ENCODE measurements at regions not wholly inside any gene's neighbourhood (a gene's known extent, or its start where the extent isn't known, plus 50 kb on each side); places are given as distances from the start of the nearest gene placed in this dataset.

DNA sequence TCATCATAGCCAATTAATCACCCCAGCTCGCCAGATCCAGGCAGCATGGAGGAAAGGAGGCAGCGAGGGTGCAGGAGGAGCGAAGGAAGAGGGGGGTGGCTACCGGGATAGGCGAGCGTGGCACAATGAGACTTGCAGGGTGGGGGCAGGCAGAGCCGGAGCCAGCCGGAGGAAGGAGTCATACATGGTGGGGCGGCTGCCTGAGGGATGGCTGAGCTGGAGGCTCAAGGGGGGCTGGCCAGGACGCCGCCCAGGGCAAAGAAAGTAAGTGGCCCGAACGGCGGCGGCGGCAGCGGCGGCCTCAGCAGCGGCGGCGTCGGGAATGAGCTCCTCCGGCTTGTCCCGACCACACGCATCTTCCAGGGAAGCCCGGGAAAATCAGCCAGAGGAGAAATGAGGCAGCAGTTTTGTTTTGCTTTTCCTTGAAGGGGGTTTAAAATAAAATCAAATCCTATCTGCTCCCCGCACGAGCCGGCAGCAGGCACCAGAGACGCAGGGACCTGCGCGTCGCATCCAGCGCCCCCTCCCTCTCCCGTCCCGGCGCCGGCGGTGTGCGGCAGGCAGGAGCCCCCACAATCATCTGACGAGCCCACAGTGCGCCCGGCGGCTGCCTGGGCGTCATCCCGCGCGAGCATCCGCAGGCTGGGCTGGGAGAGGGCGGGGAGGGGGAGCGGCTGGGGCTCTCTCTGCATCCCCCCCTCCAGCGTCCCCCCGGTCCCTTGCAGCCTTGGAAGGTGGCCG is 263.6 kb downstream of the CTTN start:
- H3K27me3 Mint-ChIP-seq, result peaks cover 19% of the 10 kb centered on the region
- no peak overlapping the region for H3K27ac Mint-ChIP-seq
- H3K9me3 Mint-ChIP-seq, result no peaks in the 10 kb centered on the region
- no peaks in the 10 kb centered on the region for H3K4me1 Mint-ChIP-seq
- H3K36me3 Mint-ChIP-seq, result no peaks in the 10 kb centered on the region
- H3K4me3 Mint-ChIP-seq, result no peak overlapping the region
- no peak for DNase-seq
- POLR2A ChIA-PET, result no interaction called here
- ATAC-seq (ENCODE audit: low read depth), result no peak

DNA sequence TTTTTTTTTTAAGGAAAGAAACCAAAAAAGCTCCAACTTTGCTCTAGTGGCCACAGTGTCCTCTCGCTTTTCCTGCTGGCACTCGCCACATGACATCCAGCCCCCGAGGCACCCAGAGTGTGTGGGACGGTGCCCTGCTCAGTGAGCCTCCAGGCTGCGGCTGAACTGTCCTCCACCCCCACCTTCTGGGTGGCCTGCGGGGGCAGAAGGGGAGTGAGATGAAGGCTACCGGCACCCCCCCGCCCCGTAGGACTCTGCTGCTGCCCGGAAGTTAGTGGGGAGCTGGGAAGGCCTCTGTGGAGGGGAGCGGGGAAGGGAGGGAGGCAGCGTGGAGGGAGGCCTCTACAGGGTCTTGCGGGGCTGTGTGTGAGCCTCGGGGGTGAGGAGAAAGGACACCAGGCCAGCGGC is 264.4 kb downstream of the CTTN start:
- no peaks in the 10 kb centered on the region for H3K9me3 Mint-ChIP-seq
- POLR2A ChIA-PET, result no interaction called here
- H3K36me3 Mint-ChIP-seq, result no peaks in the 10 kb centered on the region
- H3K27me3 Mint-ChIP-seq, result peaks cover 19% of the 10 kb centered on the region
- H3K4me1 Mint-ChIP-seq, result no peaks in the 10 kb centered on the region
- H3K27ac Mint-ChIP-seq, result no peak overlapping the region
- ATAC-seq (ENCODE audit: low read depth), result no peak
- H3K4me3 Mint-ChIP-seq, result no peak overlapping the region
- no peak for DNase-seq

DNA sequence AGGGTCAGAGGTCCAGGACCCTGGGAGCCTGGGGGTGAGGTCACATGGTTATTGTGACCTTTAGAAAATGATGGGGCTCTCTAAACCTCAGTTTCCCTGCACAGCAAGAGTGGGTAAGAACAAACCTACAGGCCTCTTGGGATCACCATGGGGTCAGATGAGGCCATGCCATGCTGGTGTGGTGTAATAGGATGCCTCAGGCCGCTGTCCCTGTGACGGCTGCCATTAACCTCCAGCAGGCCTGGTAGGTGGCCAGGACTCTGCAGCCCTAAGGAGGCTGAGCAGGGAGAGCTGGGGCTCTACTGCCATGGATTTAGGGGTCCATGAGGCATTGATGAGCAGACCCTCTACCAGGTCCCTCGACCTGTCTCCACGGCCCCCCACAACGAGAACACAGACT is 265.5 kb downstream of the CTTN start:
- Mint-ChIP-seq H3K36me3 (no peaks in the 10 kb centered on the region), H3K4me3 (no peak overlapping the region), H3K9me3 (no peaks in the 10 kb centered on the region), H3K4me1 (no peaks in the 10 kb centered on the region), H3K27me3 (peaks cover 18% of the 10 kb centered on the region), H3K27ac (no peak overlapping the region)
- DNase-seq (no peak), ATAC-seq (ENCODE audit: low read depth) (no peak)
- POLR2A ChIA-PET, result no interaction called here

GRCh38 chr11:70666311-70666710 is 268.0 kb downstream of the CTTN start:
- H3K4me3 Mint-ChIP-seq, result no peak overlapping the region
- H3K4me1 Mint-ChIP-seq, result no peaks in the 10 kb centered on the region
- H3K27me3 Mint-ChIP-seq, result peaks cover 10% of the 10 kb centered on the region
- H3K27ac Mint-ChIP-seq, result no peak overlapping the region
- H3K36me3 Mint-ChIP-seq, result no peaks in the 10 kb centered on the region
- POLR2A ChIA-PET, result no interaction called here
- DNase-seq (no peak), ATAC-seq (ENCODE audit: low read depth) (no peak)
- H3K9me3 Mint-ChIP-seq, result no peaks in the 10 kb centered on the region

GRCh38 chr11:70667767-70668166 is 269.4 kb downstream of the CTTN start:
- ATAC-seq (ENCODE audit: low read depth) (no peak), DNase-seq (no peak)
- Mint-ChIP-seq H3K27me3 (peaks cover 3% of the 10 kb centered on the region), H3K27ac (no peak overlapping the region), H3K9me3 (no peaks in the 10 kb centered on the region), H3K4me3 (no peak overlapping the region), H3K4me1 (no peaks in the 10 kb centered on the region), H3K36me3 (no peaks in the 10 kb centered on the region)
- POLR2A ChIA-PET, result no interaction called here

- Mint-ChIP-seq H3K4me3 (no peak overlapping the region), H3K27me3 (peaks cover 2% of the 10 kb centered on the region), H3K9me3 (no peaks in the 10 kb centered on the region), H3K36me3 (no peaks in the 10 kb centered on the region), H3K27ac (no peak overlapping the region), H3K4me1 (no peaks in the 10 kb centered on the region)
- no peak for DNase-seq
- ATAC-seq (ENCODE audit: low read depth), result no peak
- POLR2A ChIA-PET, result no interaction called here
Measured at GRCh38 chr11:70668204-70669202, 270.2 kb downstream of the CTTN start.

- no peak for ATAC-seq (ENCODE audit: low read depth)
- no peaks in the 10 kb centered on the region for H3K36me3 Mint-ChIP-seq
- H3K27ac Mint-ChIP-seq, result no peak overlapping the region
- H3K9me3 Mint-ChIP-seq, result no peaks in the 10 kb centered on the region
- H3K4me3 Mint-ChIP-seq, result no peak overlapping the region
- DNase-seq, result no peak
- POLR2A ChIA-PET, result no interaction called here
- no peaks in the 10 kb centered on the region for H3K4me1 Mint-ChIP-seq
- peaks cover 2% of the 10 kb centered on the region for H3K27me3 Mint-ChIP-seq
Measured at GRCh38 chr11:70669281-70669680, 271.0 kb downstream of the CTTN start.

GRCh38 chr11:70669871-70670675 is 271.7 kb downstream of the CTTN start:
- Mint-ChIP-seq H3K36me3 (no peaks in the 10 kb centered on the region), H3K27me3 (peaks cover 2% of the 10 kb centered on the region), H3K9me3 (no peaks in the 10 kb centered on the region), H3K4me3 (no peak overlapping the region), H3K27ac (no peak overlapping the region), H3K4me1 (no peaks in the 10 kb centered on the region)
- DNase-seq (no peak), ATAC-seq (ENCODE audit: low read depth) (no peak)
- POLR2A ChIA-PET, result no interaction called here

GRCh38 chr11:70670676-70671034 is 272.3 kb downstream of the CTTN start:
- Mint-ChIP-seq H3K4me3 (no peak overlapping the region), H3K27ac (no peak overlapping the region), H3K4me1 (no peaks in the 10 kb centered on the region), H3K27me3 (peaks cover 2% of the 10 kb centered on the region), H3K9me3 (no peaks in the 10 kb centered on the region), H3K36me3 (no peaks in the 10 kb centered on the region)
- no peak for ATAC-seq (ENCODE audit: low read depth)
- POLR2A ChIA-PET, result no interaction called here
- no peak for DNase-seq

- no peak for DNase-seq
- Mint-ChIP-seq H3K4me3 (no peak overlapping the region), H3K4me1 (no peaks in the 10 kb centered on the region), H3K9me3 (no peaks in the 10 kb centered on the region), H3K27me3 (peaks cover 2% of the 10 kb centered on the region), H3K27ac (no peak overlapping the region), H3K36me3 (no peaks in the 10 kb centered on the region)
- POLR2A ChIA-PET, result no interaction called here
- no peak for ATAC-seq (ENCODE audit: low read depth)
Measured at GRCh38 chr11:70671083-70671482, 272.8 kb downstream of the CTTN start.

DNA sequence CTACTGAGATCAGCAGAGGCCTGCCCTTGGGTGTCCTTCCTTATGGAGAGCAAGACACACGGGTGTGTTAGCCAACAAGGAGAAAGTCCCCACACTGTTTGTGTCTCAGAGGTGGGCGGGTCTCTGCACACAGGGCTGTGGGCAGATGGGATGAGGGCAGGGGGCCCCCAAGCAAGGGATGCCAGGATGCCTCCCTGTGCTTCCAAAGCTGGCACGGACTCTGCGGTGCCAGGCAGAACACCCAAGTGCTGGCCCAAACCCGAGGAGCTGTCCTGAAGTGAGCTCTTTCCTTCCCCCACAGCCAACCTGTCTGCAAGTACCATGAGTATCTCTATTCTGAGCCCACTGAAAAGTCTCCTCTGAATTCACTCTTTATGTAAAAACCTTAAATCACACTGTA is 273.3 kb downstream of the CTTN start:
- H3K27ac Mint-ChIP-seq, result no peak overlapping the region
- ATAC-seq (ENCODE audit: low read depth) (no peak), DNase-seq (no peak)
- H3K4me1 Mint-ChIP-seq, result no peaks in the 10 kb centered on the region
- no peaks in the 10 kb centered on the region for H3K9me3 Mint-ChIP-seq
- no peak overlapping the region for H3K4me3 Mint-ChIP-seq
- H3K27me3 Mint-ChIP-seq, result peaks cover 2% of the 10 kb centered on the region
- H3K36me3 Mint-ChIP-seq, result no peaks in the 10 kb centered on the region
- POLR2A ChIA-PET, result no interaction called here

DNA sequence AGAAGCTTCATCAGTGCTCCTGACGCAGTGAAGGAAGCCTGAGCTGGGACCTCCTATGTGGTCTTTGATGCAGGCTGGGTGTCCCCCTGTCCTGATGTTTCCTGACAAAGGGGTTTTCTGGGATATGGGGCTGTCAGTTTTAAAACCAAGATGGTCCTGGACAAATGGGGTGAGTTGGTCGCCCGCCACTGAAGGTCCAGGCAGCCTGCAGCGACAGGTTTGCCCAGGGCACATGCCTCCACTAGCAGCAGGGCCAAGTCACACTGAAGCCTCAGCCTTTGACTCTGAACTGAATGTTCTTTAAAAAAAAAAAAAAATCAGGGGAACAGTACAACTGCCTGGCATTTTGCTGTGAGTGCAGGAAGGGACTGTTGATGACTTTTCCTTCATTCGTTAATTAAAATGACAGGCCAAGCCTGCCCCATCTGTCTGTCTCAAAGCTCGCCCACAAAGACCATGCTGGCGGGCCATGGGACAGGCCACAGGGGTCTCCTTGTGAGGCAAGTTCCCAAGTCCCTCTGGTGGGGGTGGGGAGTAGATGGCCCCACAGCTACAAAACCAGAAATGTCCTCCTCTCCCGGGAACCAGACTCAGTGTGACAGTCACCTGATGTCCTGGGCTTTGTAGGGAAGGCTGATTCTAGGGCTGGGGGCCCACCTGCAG is 274.8 kb downstream of the CTTN start:
- Mint-ChIP-seq H3K27me3 (peaks cover 2% of the 10 kb centered on the region), H3K9me3 (no peaks in the 10 kb centered on the region), H3K36me3 (no peaks in the 10 kb centered on the region), H3K4me3 (no peak overlapping the region), H3K27ac (no peak overlapping the region), H3K4me1 (no peaks in the 10 kb centered on the region)
- DNase-seq, result no peak
- no peak for ATAC-seq (ENCODE audit: low read depth)
- POLR2A ChIA-PET, result no interaction called here

- no peaks in the 10 kb centered on the region for H3K4me1 Mint-ChIP-seq
- peaks cover 5% of the 10 kb centered on the region for H3K27me3 Mint-ChIP-seq
- no peak for ATAC-seq (ENCODE audit: low read depth)
- no peak overlapping the region for H3K27ac Mint-ChIP-seq
- no peak for DNase-seq
- H3K9me3 Mint-ChIP-seq, result no peaks in the 10 kb centered on the region
- POLR2A ChIA-PET, result no interaction called here
- no peaks in the 10 kb centered on the region for H3K36me3 Mint-ChIP-seq
- H3K4me3 Mint-ChIP-seq, result no peak overlapping the region
Measured at GRCh38 chr11:70674605-70675004, 276.3 kb downstream of the CTTN start.

All from activated naive CD8-positive, alpha-beta T cell treated with anti-CD3 and anti-CD28 coated beads, Interleukin-2, amount 10 ng/mL, durations not matched to agents 7 days and 5 days (primary cell).